HG03097 (cell line): ENCODE measurements at regions not wholly inside any gene's neighbourhood (a gene's known extent, or its start where the extent isn't known, plus 50 kb on each side); places are given as distances from the start of the nearest gene placed in this dataset.

ENCODE experiments used
- ATAC-seq: cut with Tn5 transposase; IDR thresholded peaks from one replicate; pipeline ENCODE4 v1.9.1; 2021; ENCODE audit not compliant: unreplicated experiment, low FRiP score

GRCh38 chr15:89400116-89400781 lies 65.6 kb upstream of the POLG start:
- no peak for ATAC-seq

- no peak for ATAC-seq
Observed at GRCh38 chr15:89399238-89400115, 64.9 kb upstream of the POLG start.

- no peak for ATAC-seq
Observed at GRCh38 chr15:89398896-89399237, 64.2 kb upstream of the POLG start.

GRCh38 chr15:89397653-89398023 lies 63.0 kb upstream of the POLG start:
- ATAC-seq = no peak

- no peak for ATAC-seq
Observed at GRCh38 chr15:89396723-89397652, 62.4 kb upstream of the POLG start.

- no peak for ATAC-seq
Observed at GRCh38 chr15:89395996-89396395, 61.4 kb upstream of the POLG start.

GRCh38 chr15:89395461-89395871 lies 60.8 kb upstream of the POLG start:
- ATAC-seq = no peak

- no peak for ATAC-seq
Observed at GRCh38 chr15:89395031-89395430, 60.4 kb upstream of the POLG start.

- ATAC-seq = no peak
Observed at GRCh38 chr15:89393056-89393455, 58.4 kb upstream of the POLG start.

GRCh38 chr15:89391685-89392257 lies 57.1 kb upstream of the POLG start:
- no peak for ATAC-seq

GRCh38 chr15:89389841-89390603 lies 55.4 kb upstream of the POLG start:
- ATAC-seq = no peak

- ATAC-seq = no peak
Observed at GRCh38 chr15:89387140-89387903, 52.7 kb upstream of the POLG start.

- ATAC-seq = no peak
Observed at GRCh38 chr15:89385596-89386331, 51.1 kb upstream of the POLG start.
